NCI-H2196 treated with DMSO at 0.1 percent for 48 hours (cell line): ENCODE measurements at regions not wholly inside any gene's neighbourhood (a gene's known extent, or its start where the extent isn't known, plus 50 kb on each side); places are given as distances from the start of the nearest gene placed in this dataset.

Experiments
- DNase-seq: peaks from one replicate; lab custom pipeline; 2025; ENCODE audit not compliant: unreplicated experiment; lab: John Stamatoyannopoulos, UW

DNA sequence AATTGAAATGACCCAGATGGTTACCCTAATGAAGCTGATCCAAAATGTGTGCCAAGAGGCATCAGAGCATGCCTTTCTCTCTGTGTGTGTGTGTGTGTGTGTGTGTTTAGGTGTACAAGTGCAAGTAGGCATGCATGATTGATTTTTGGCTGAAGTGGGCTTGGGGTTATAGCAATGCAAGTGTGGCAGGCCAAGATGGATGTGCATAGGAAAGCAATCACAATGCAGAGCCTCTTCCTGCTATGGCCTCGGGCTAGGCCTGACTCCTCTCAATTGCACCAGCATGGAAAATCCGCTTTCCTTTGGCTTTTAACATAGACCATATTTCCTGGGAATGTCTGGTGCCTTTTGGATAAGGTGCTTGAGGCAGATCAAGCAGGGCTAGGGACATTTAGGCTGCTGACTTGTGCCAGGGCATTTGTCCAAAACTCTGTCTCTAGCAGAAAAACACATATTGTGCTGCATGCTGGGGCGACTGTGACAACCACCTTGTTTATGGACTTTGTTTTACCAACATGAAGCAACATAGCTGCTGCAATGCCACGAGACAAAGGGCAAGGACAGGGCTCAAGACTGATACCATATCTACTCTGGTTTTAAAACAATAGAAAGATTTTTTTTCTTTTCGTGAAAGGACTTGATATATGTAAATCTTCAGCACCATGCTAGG, 395.7 kb downstream of the RAPGEF2 start:
- DNase-seq, result no peak

DNA sequence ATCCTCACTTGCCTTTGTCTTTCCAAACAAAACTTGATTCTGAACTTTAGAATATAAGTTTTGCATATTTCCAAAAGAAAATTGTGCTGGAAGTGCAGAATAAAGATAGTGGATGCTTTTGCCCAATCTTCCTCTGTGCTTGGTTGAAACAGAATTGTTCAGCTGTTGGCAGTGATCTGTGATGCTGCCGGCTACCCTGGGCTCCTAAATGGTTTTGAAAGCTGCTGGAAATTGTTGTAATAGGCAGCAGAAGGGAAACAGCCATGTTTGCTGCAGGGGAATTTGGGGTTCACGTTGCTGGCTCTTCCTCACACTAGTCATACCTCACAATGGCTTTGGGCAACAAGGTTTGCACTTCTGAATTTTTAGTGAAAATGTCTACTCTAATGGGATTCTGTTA, 398.0 kb downstream of the RAPGEF2 start:
- no peak for DNase-seq

DNA sequence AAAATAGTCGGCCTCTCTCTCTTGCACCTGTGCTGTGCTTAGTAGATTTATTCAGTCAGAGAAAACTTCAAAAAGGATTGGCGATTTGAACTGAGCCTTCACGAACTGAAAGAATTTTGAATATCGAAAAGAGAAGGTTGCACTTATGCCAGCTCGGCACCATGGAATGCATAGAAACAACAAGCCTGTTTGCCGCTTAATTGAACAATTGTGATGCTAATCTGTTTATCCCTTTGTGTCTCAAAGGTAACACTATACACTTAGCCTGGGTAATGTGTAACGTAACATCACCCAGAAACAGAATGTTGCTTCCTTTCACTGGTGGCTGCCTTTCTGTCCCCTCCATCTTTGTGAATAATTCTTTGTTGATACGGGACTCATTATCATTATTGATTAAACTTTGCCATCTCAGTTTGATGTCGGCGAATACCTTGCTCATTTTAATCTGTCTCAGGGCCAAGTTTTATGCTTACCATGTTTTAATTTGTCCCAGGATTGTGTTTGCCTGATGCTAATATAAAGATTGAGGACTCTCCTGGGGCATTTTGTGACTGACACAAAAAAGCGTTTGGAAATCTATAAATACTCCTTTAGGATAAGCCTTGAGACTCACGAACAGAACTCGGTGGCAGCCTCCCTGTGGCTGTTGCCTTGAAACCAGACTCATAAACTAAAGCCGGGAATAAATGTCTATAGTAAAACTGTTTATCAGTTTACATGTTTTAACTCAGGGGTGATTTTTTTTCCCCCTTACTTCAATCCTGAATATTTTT, 400.5 kb downstream of the RAPGEF2 start:
- no peak for DNase-seq

DNA sequence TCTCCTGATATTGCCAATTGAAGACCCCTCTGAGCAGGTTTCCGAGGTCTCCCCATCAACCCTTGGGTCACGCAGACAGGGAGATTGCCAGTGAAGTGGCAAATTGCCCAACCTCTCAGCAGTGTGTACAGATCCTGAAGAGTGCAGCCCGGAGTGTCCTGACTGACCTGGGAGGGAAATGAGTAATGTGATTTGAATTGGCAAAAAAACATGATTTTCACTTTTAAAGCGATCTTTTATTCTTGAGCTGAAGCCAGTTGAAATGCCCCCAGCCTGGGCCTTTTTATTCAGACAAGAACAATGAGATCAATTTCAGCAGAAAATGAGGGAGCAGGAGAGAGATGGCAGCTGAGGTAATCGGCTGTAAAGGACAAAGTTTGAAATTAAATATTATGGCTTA, 401.8 kb downstream of the RAPGEF2 start:
- DNase-seq, result no peak

DNA sequence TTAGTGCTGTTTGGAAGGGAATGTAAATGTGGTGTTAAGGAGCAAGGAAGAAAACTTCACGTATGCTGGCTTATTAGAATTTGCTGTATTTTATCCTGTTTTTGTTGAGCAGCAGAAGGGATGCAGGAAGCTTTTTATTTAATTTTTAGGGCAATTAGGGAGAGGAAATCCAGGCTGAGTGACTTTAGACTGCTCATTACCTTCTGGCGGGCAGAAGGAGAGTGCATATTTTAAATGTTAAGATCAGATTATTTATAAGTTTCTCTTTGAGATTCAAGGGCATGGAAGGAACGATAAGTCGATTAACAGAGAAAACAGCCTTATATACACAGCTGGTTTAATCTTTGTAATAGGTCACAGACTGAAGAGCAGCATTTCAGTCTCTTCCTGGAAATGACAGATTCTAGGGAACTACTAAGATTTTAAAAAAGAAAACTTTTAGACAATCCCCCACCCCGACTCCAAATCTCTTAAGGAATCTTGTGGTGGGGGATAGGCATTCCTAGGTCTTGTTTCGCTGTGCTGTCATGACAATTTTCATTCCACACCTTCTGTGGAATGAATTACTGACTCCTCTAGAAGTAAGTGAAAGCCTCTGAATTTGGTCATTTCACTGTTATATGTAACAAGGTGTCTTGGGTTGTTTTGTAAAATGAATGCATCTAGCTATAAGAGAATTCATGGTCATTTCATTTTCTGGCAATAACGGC, 402.5 kb downstream of the RAPGEF2 start:
- no peak for DNase-seq

DNA sequence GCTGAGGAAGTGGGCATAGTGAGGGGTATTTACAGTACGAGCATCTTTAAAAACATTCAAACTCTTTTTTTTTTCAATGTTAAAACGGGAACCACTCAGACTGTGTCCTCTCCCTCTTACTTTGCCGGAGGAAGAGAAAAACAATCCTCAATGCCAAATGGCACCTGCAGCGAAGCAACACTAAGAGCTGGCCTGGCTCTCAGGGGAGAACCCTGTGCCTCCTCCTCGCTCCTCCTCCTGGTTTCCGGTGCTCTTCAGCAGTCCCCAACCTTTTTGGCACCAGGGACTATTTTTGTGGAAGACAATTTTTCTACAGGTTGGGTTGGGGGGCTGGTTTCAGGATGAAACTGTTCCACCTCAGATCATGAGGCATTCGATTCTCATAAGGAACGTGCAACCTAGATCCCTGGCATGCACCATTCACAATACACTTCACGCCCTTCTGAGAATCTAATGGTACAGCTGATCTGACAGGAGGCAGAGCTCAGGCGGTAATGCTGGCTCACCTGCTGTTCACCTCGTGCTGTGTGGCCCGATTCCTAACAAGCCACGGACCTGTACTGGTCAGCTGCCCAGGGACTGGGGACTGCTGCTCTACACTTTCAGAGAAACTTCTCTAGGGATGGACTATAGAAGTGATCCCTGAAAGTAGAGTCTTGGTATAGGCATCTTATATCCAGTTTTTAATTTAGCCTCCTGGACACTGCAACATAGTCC, 404.1 kb downstream of the RAPGEF2 start:
- no peak for DNase-seq

DNA sequence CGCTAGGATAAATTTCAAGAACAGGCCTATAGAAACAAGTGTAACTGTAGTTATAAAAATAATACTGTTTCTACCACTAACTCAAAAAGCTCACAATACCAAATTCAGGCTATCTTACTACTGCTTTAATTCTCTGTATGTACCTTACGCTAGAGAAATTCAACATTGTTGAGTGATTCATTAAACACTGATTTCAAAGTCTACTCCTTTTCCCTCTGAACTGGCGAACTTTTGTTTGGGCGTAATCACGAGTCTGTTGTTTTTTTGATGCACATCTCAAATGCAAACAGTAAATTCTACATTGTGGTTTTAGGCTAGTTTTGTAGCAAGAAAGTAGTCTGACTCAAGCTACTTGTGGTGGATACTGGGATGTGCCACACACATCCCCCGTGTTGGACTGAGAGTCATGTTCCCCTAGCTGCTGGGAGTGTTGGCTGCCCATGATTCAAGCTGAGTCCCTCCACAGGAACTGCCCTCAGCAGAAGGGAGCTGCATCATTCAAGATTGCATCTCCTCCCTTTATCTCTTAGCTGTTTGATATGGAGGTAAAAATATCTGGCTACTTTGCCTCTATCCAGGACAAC, 406.1 kb downstream of the RAPGEF2 start:
- DNase-seq, result no peak

DNA sequence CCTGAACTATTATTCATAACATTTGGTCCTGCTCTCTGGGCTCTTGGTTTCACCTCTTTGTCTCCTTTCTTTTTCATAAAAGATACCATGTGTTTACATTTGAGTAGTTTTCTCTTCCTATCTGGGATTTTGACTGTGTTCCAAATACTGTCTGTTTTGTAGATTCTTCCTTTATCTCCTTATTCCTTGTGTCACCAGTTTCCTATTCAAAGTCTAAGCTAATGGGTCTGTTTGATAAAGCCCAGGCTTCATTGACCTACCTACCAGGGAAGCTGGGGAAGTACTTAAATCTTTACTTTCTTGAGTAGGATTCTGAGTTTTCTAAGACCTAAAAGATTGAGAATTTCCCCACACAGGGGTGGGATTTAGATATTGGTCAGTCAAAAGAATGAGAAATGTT, 409.5 kb downstream of the RAPGEF2 start:
- no peak for DNase-seq

DNA sequence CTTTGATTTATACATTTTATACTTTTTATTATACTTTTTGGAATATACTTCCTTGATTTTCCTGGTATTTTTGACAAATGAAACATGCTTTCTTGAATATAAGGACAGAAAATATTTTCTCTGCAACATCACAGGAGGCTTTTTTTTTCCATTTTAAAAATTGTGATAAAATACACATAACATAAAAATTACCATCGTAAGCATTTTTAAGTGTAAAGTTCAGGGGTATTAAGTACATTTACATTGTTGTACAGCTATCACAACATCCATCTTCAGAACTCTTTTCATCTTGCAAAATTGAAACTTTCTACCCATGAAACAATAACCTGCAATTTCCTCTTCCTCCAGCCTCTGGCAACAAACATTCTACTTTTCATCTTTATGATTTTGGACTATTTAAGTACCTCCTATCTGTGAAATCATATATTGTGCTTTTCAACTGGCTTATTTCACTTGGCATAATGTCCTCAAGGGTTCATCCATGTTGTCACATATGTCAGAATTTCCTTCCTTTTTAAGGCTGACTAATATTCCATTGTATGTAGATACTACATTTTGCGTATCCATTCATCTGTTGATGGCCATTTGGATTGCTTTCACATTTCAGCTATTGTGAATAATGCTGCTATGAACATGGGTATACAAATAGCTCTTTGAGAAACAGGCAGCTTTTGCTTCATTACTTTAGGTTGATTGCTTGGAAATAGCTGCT, 412.6 kb downstream of the RAPGEF2 start:
- no peak for DNase-seq

DNA sequence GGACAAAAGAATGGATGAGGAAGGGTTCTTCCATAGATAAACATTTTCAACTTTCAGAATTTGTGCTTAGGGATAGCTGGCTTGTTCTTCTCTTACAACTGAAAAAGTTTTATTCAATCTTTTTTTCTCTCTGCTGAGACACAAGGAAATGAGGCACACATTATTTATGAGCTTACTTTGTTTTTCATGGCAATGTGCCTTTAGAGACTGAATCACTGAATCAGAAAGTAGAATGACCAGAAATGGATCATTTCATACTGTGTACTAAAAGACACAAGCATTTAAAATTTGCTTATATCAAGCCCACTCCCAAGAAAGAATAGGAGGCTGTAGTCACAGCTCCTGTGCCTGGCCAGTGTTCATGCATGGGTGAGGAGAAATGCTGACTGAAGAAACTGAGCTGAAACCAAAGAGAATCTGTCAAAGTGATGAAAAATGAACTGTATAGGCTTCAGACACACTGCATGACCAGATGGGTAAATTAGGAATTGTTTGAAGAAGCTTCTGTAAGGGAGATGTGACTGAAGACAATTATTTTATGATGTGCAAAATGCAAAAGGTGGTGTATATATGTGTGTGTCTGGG, 413.8 kb downstream of the RAPGEF2 start:
- no peak for DNase-seq

DNA sequence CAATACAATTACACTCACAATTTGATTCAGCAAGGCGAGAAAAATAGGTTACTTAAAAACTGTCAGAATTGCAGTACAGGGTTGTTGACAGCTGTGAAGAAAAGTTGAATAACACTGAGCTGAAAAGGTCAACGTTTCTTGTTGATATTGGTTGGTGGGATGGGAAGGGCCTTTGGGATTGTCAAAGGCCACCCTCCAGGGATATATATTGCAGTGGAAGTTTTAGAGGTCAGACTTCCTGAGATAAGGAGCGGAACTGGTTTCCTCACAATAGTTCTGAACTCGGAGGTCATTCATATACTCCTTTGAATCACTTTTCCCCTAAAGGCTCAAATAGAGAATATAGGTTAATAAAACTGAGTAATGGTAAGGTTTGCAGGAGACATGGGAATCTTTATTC, 417.2 kb downstream of the RAPGEF2 start:
- DNase-seq, result no peak

DNA sequence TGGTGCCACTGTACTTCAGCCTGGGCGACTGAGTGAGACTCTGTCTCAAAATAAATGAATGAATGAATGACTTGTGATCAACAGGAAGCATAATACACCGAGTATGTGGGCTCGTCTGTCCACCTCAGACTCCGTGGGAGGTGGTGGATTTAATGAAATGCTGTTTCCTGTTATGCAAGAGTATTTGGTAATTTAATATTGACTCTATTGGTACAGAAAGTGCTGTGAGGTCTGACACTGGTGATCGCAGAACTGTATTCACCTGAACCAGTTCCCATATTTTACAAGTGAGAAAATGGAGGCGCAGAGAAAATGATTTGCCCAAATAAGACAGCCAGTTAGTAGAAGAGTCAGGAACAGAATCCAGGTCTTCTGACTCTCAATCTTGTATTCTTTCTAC, 423.3 kb downstream of the RAPGEF2 start:
- DNase-seq, result no peak

DNA sequence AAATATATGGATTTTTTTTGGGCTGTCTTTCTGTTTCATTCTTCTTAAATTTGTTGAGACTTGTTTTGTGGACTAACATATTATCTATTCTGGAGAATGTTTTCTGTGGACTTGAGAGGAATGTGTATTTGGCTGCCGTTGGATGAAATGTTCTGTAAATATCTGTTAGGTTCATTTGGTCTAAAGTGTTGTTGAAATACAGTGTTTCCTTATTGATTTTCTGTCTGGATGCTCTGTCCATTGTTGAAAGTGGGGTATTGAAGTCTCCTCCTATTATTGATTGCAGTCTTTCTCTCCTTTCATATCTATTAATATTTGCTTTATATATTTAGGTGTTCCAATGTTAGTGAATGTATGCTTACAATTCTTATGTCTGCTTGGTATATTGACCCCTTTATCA, 431.8 kb downstream of the RAPGEF2 start:
- DNase-seq, result no peak

DNA sequence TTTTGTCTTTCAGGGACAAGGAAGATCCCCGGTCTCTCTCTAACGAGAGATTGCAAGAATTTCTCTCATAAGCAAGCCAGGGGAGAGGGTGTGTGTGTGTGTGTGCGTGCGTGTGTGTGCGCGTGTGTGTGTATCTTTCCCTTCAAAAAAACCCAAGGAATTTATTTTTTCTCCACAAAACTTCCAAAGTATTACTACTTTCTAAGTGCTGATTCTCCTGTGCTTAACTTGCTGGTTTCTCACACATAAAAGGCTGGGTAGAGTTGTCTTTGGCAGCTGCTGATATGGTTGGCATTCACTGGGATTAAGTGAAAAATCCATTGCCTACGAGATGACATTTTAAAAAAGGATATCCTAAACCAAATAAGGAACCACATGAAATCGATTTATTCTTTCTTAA, 435.7 kb downstream of the RAPGEF2 start:
- no peak for DNase-seq

DNA sequence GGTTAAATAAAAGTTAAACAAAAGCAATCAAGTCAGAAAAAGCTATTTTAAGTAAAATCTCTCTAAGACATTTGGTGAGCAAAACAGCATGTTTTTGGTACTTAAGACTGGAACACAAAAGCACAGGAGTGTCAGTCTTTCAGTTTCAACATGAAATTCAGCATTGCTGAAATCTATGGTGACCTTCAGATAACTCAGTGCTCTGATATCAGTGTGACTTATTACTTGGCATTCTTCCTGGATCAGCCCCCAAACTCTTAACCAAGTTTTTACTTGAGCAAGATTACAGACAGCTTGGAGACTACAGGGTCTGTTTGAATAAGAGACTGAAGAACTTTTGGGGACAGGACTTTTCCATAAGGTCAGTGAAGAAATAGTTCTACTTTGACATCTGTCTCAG, 437.2 kb downstream of the RAPGEF2 start:
- no peak for DNase-seq

DNA sequence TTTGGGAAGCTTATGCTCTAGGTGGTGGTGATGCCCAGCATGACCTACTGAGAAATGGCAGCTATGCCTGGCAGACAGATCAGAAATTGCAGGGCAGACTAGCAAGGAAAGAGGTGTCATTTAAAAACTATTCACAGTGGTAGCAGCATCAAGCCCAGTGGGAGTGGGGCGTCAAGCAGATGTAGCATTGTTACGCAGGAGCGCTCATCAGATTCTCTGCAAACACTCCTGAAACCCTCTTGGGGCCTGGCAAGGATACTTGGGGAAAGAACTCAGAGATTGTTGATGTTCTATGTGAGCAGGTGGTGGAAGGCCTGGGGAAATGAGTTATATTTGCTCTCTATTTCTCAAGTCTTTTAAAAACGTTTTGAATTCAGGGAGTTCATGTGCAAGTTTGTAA, 437.6 kb downstream of the RAPGEF2 start:
- no peak for DNase-seq

DNA sequence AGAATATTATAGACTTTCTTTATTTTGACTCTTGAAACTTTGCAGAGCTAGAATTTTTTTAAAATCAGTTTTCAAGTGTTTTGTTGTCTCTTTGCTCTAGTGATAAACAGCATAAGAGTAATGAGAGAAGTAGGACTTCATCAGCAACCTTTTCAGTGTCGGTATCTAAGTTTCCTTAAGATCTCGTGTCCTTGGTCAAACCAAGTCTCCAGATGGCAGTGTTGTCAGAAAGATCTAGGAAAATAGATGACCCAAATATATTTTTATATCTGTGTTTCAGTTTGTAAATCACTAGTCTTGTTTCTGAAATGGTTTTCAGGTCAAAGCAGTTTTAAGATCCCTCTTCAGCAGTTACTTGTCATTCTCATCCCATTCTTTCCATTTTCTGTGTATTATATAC, 438.3 kb downstream of the RAPGEF2 start:
- DNase-seq, result no peak

DNA sequence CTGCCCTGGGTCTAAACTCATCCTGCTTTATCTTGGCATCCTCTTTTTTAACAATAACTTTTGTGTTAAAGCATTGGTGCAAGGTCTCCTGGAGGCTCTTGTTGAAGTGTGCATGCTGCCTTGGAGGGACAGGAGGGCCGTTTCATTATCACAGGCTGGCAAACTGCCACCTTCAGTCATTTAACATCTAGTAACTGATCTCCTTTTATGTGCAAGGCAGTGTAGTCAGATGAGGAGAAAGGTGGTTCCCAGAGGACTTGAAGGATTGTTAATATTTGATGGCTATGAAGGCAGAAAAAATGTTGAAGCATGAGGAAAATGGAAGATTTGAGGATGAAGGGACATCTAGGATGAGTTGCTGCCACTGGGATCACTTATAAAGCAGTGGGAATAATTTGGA, 439.4 kb downstream of the RAPGEF2 start:
- DNase-seq, result no peak

DNA sequence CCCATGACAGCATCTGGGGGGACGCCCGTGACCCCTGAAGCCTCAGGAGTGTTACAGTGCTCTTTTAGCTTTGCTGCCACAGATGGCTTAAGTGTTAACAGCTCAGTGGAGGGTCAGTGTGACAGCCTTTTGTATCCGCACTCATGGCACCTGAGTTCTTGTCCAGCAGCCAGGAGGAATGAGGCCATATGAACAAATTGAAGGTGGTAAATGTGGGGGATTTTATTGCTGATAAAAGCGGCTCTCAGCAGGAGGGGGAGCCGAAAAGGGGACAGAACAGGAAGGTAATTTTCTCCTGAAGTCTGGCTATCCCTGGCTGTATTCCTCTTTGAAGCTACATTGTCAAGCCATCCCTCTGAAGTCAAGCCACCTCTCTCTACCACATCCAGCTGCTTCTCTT, 441.0 kb downstream of the RAPGEF2 start:
- DNase-seq, result no peak

DNA sequence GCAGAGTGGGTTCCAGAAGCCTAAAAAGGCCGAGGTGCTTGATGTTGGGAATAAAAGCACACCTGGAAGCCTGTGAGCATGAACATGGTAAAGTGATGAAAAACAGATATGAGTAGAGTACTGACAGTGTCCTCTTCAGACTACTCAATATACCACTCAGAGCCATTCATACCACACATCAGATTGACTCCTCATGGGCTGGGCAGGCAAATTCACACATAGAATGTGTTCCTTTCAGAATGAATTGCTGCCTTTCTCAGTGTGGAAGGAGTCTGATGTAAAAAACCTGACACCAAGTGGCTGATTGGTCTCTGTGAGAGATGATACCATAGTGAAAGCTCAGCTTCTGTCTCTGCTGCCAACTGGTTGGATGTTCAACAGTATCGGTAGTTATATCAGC, 442.7 kb downstream of the RAPGEF2 start:
- no peak for DNase-seq
